GM12872 (cell line): ENCODE measurements at regions not wholly inside any gene's neighbourhood (a gene's known extent, or its start where the extent isn't known, plus 50 kb on each side); places are given as distances from the start of the nearest gene placed in this dataset.

Experiments used
- CTCF ChIP-seq: IDR thresholded peaks from 3 replicates; pipeline ENCODE4 v1.5.1; 2011; ENCODE audit warnings: low read depth, mild to moderate bottlenecking, low read length, moderate library complexity; ENCODE audit not compliant: insufficient read depth

- TF ChIP-seq CTCF: no peak
These were observed 56.1 kb downstream of the FEZF1 start for GRCh38 chr7:122248472-122248871.

GRCh38 chr7:122225874-122226273 is 78.7 kb downstream of the FEZF1 start:
- TF ChIP-seq CTCF: no peak

- peak; percentile 42 for TF ChIP-seq CTCF
These were observed 75.3 kb upstream of the AASS start for GRCh38 chr7:122219253-122219865.

- no peak for TF ChIP-seq CTCF
These were observed 73.1 kb upstream of the AASS start for GRCh38 chr7:122217125-122217524.

- no peak for TF ChIP-seq CTCF
These were observed 68.7 kb upstream of the AASS start for GRCh38 chr7:122212754-122213153.

GRCh38 chr7:122211362-122211761 is 67.3 kb upstream of the AASS start:
- TF ChIP-seq CTCF: no peak

GRCh38 chr7:122206985-122207384 is 62.9 kb upstream of the AASS start:
- TF ChIP-seq CTCF: no peak

GRCh38 chr7:122203814-122204213 is 59.8 kb upstream of the AASS start:
- no peak for TF ChIP-seq CTCF
